ENCODE measurements at regions not wholly inside any gene's neighbourhood (a gene's known extent, or its start where the extent isn't known, plus 50 kb on each side); places are given as distances from the start of the nearest gene placed in this dataset.

- 86% methylated on average over 14 of the region's 14 CpGs; no CpG with 5 or more reads in 1 of the 2 experiments for WGBS, 2 experiments (ENCODE audit: extremely low coverage in 1 of 2, insufficient coverage in 1 of 2, insufficient read length in 1 of 2, insufficient replicate concordance in 2 of 2, low coverage in 1 of 2, low lambda C conversion rate in 2 of 2, missing lambda C conversion rate in 1 of 2)
- Histone ChIP-seq H3K4ac (replicated peaks; ENCODE audit: insufficient read length, low read depth, low read length) (no peak overlapping the region), H3K79me1 (ENCODE audit: low read depth, low read length) (no peaks in the 10 kb centered on the region), H4K5ac (ENCODE audit: insufficient read length, low read depth, low read length) (no peak overlapping the region), H2BK120ac (replicated peaks; ENCODE audit: low read depth, low read length) (no peak overlapping the region), H4K20me1 (replicated peaks in 1 of 2; ENCODE audit: control insufficient read depth in 1 of 2, insufficient read depth in 2 of 2, low read length in 2 of 2) (no peaks in the 10 kb centered on the region), H2AFZ (ENCODE audit: low read length) (no peak overlapping the region), H3K4me2 (ENCODE audit: insufficient read depth in 1 of 2, low read depth in 2 of 2, low read length in 2 of 2) (no peak overlapping the region), H2BK5ac (ENCODE audit: low read depth, low read length) (no peak overlapping the region), H3K9me3 (ENCODE audit: insufficient read depth in 2 of 2, low read depth in 1 of 2, low read length in 1 of 2) (no peaks in the 10 kb centered on the region), H4K91ac (replicated peaks; ENCODE audit: insufficient read length, low read length) (no peak overlapping the region), H3K56ac (replicated peaks; ENCODE audit: insufficient read length, low read depth, low read length) (no peak overlapping the region), H2BK12ac (ENCODE audit: low read depth, low read length) (no peak overlapping the region), H3K36me3 (ENCODE audit: control insufficient read depth in 2 of 4, insufficient read depth in 4 of 4, low read length in 3 of 4) (no peaks in the 10 kb centered on the region), H3K4me3 (ENCODE audit: extremely low read depth in 1 of 4, insufficient read depth in 2 of 4, low read depth in 3 of 4, low read length in 4 of 4) (no peak overlapping the region), H3K27me3 (replicated peaks in 1 of 4; ENCODE audit: control insufficient read depth in 3 of 4, extremely low read depth in 1 of 4, insufficient read depth in 3 of 4, low read length in 3 of 4) (no peaks in the 10 kb centered on the region), H3K9ac (replicated peaks in 1 of 4; ENCODE audit: extremely low read depth in 1 of 4, low read depth in 3 of 4, low read length in 3 of 4) (no peak overlapping the region), H2AK5ac (ENCODE audit: low read depth, low read length) (no peak overlapping the region), H3K4me1 (replicated peaks in 1 of 4; ENCODE audit: control insufficient read depth in 3 of 4, insufficient read depth in 4 of 4, low read length in 3 of 4) (peaks cover 0 to 4% (median 0%) of the 10 kb centered on the region in 4 experiments; a peak in 3 of 7 replicates), H4K8ac (ENCODE audit: extremely low read depth, insufficient read depth, low read length) (no peak overlapping the region; the same call in 1 of the 2 replicates), H3K14ac (ENCODE audit: insufficient read length) (no peak overlapping the region), H3K23ac (ENCODE audit: insufficient read length) (no peak overlapping the region), H3K27ac (ENCODE audit: low read depth, low read length) (no peak overlapping the region), H2BK20ac (ENCODE audit: low read length) (no peak overlapping the region), H3K23me2 (ENCODE audit: low read depth, low read length) (no peaks in the 10 kb centered on the region), H3K79me2 (ENCODE audit: control insufficient read depth in 1 of 2, insufficient read depth in 2 of 2, low read length in 2 of 2) (no peaks in the 10 kb centered on the region), H2BK15ac (ENCODE audit: low read length) (no peak overlapping the region), H3K18ac (ENCODE audit: extremely low read depth, low read length) (no peak overlapping the region)
- peak in 1 of 2 experiments; percentile 40 for DNase-seq (ENCODE audit: low read depth in 1 of 2, low spot score in 2 of 2)
- ChIA-PET CTCF (ENCODE audit: partially characterized antibody) (interaction anchor here (0.9 kb wide), 1 partner anchor 42 kb away, joined by 3 read pairs; no protein-coding TSS in a partner anchor), POLR2A (ENCODE audit: partially characterized antibody) (interaction anchor here (0.7 kb wide), 1 partner anchor 13 kb away, joined by 3 read pairs; no protein-coding TSS in a partner anchor)
- no peak for FAIRE-seq
- TF ChIP-seq ZNF274 (IDR thresholded peaks at IDR 0.05; ENCODE audit: borderline replicate concordance, extremely low read depth, low read length) (no peak), SP4 (IDR thresholded peaks at IDR 0.05; ENCODE audit: low read length) (no peak), CBX5 (IDR thresholded peaks at IDR 0.05; ENCODE audit: low read depth, low read length) (no peak), EP300 (IDR thresholded peaks at IDR 0.05; ENCODE audit: borderline replicate concordance in 1 of 2, low read depth in 2 of 2, low read length in 2 of 2) (no peak), ATF2 (IDR thresholded peaks at IDR 0.05; ENCODE audit: low read length) (no peak), BRCA1 (IDR thresholded peaks at IDR 0.05; ENCODE audit: low read depth, low read length) (no peak), TCF12 (IDR thresholded peaks at IDR 0.05; ENCODE audit: low read depth, low read length) (no peak), CHD1 (IDR thresholded peaks at IDR 0.05; ENCODE audit: low read depth, low read length) (no peak), SUZ12 (IDR thresholded peaks at IDR 0.05; ENCODE audit: low read length) (no peak), SRF (IDR thresholded peaks at IDR 0.05; ENCODE audit: low read depth, low read length) (no peak), CBX8 (IDR thresholded peaks at IDR 0.05; ENCODE audit: borderline replicate concordance, low read depth, low read length) (no peak), E2F6 (IDR thresholded peaks at IDR 0.05) (no peak)
Measured at GRCh38 chr15:99450896-99451358, 114.9 kb upstream of the MEF2A start.

All from H1 (cell line).